SK-N-SH (cell line): ENCODE measurements at regions not wholly inside any gene's neighbourhood (a gene's known extent, or its start where the extent isn't known, plus 50 kb on each side); places are given as distances from the start of the nearest gene placed in this dataset.

ENCODE experiments used
- CTCF ChIA-PET: fragments of 300-600, 350-600 bp; formaldehyde crosslinking; extraction: SDS; loops from one replicate; lab custom pipeline; 2021; lab: Yijun Ruan, JAX
- POLR2A ChIA-PET: fragments of 350-600 bp; sonication (Branson Sonifier 250); formaldehyde crosslinking; extraction: SDS; loops from one replicate; lab custom pipeline; 2020; ENCODE audit warnings: antibody characterized with exemption, inconsistent platforms; lab: Yijun Ruan, JAX
- DNase-seq: peaks from one replicate; pipeline ENCODE4 v3.0.0; 2012
- H2AFZ ChIP-seq: fragments of 200-600 bp; sonication (generic); 2 replicates; pipeline ENCODE4 v1.8.1; 2016; ENCODE audit warnings: antibody characterized with exemption, mild to moderate bottlenecking, low read depth
- H3F3A ChIP-seq: fragments of 200-600 bp; sonication (generic); replicated peaks from 2 replicates; pipeline ENCODE3; 2016; ENCODE audit warnings: antibody characterized with exemption, mild to moderate bottlenecking; ENCODE audit not compliant: insufficient read depth
- H3K27ac ChIP-seq, 2 experiments: fragments of 200-500 bp in 1 of 2; fragments of 200-600 bp in 1 of 2; sonication (Bioruptor generic) in 1 of 2; sonication (generic), shearing (Covaris generic) in 1 of 2; 2 replicates each; pipeline versions ENCODE4 v1.5.1 to v1.6.1; 2014 to 2016; ENCODE audit warnings: low read depth in 2 of 2, inconsistent platforms in 1 of 2, low read length in 1 of 2, mild to moderate bottlenecking in 1 of 2, mixed read lengths in 1 of 2
- H3K27me3 ChIP-seq: fragments of 200-600 bp; sonication (generic), shearing (Covaris generic); 2 replicates; pipeline ENCODE4 v1.6.1; 2016; ENCODE audit warnings: mixed run types; ENCODE audit not compliant: insufficient read depth
- H3K36me3 ChIP-seq, 2 experiments: fragments of 200-500 bp in 1 of 2; fragments of 200-600 bp in 1 of 2; sonication (Bioruptor generic) in 1 of 2; sonication (generic) in 1 of 2; replicated peaks in 1 of 2; 2 replicates each; pipeline versions ENCODE3 to v1.5.1; 2014 to 2016; ENCODE audit warnings: low read length in 1 of 2, mild to moderate bottlenecking in 1 of 2; ENCODE audit not compliant: insufficient read depth in 2 of 2, control insufficient read depth in 1 of 2
- H3K4me1 ChIP-seq, 2 experiments: fragments of 200-500 bp in 1 of 2; fragments of 200-600 bp in 1 of 2; sonication (Bioruptor generic) in 1 of 2; sonication (generic), shearing (Covaris generic) in 1 of 2; 2 replicates each; pipeline versions ENCODE4 v1.5.1 to v1.6.1; 2014 to 2016; ENCODE audit warnings: low read depth in 1 of 2, low read length in 1 of 2, mixed run types in 1 of 2; ENCODE audit not compliant: insufficient read depth in 2 of 2, control insufficient read depth in 1 of 2
- H3K4me2 ChIP-seq: fragments of 200-600 bp; sonication (generic), shearing (Covaris generic); 2 replicates; pipeline ENCODE4 v1.6.1; 2017; ENCODE audit warnings: mixed run types
- H3K4me3 ChIP-seq, 2 experiments: fragments of 200-500 bp in 1 of 2; fragments of 200-600 bp in 1 of 2; sonication (Bioruptor generic) in 1 of 2; sonication (generic), shearing (Covaris generic) in 1 of 2; 2 replicates each; pipeline versions ENCODE4 v1.5.1 to v1.8.1; 2014 to 2016; ENCODE audit warnings: low read depth in 2 of 2, inconsistent platforms in 1 of 2, low read length in 1 of 2, mild to moderate bottlenecking in 1 of 2, mixed read lengths in 1 of 2, moderate library complexity in 1 of 2
- H3K79me2 ChIP-seq: fragments of 200-600 bp; sonication (generic); 2 replicates; pipeline ENCODE4 v1.8.1; 2017; ENCODE audit warnings: mild to moderate bottlenecking; ENCODE audit not compliant: insufficient read depth
- H3K9ac ChIP-seq: fragments of 200-600 bp; sonication (generic); 2 replicates; pipeline ENCODE4 v1.6.1; 2017; ENCODE audit warnings: mixed run types
- H3K9me2 ChIP-seq: fragments of 200-600 bp; sonication (generic); 2 replicates; pipeline ENCODE4 v1.6.1; 2017; ENCODE audit warnings: mixed run types
- H3K9me3 ChIP-seq: fragments of 200-600 bp; sonication (generic); 2 replicates; pipeline ENCODE4 v1.6.1; 2017; ENCODE audit warnings: mixed run types, mild to moderate bottlenecking, moderate library complexity
- H4K20me1 ChIP-seq: fragments of 200-600 bp; sonication (generic); 2 replicates; pipeline ENCODE4 v1.6.1; 2017; ENCODE audit warnings: mild to moderate bottlenecking, mixed run types; ENCODE audit not compliant: insufficient read depth
- CTCF ChIP-seq: fragments of 200-600 bp; sonication (generic); IDR thresholded peaks from 2 replicates; pipeline ENCODE4 v1.6.1; 2017; ENCODE audit warnings: antibody characterized with exemption, mild to moderate bottlenecking, moderate library complexity
- EP300 ChIP-seq, 2 experiments: IDR thresholded peaks; 2 replicates each; pipeline versions ENCODE4 v1.4.0 to v1.6.1; 2012; ENCODE audit warnings: borderline replicate concordance in 1 of 2, low read depth in 1 of 2, low read length in 1 of 2
- FOSL2 ChIP-seq: IDR thresholded peaks from 2 replicates; pipeline ENCODE4 v1.4.0; 2012; ENCODE audit warnings: low read depth, mild to moderate bottlenecking, moderate library complexity, borderline replicate concordance
- GABPA ChIP-seq: IDR thresholded peaks from 2 replicates; pipeline ENCODE4 v1.4.0; 2012; ENCODE audit warnings: low read depth, mild to moderate bottlenecking
- MEF2A ChIP-seq: IDR thresholded peaks from 2 replicates; pipeline ENCODE4 v1.4.0; 2012; ENCODE audit warnings: low read depth, borderline replicate concordance
- NFIC ChIP-seq: IDR thresholded peaks from 2 replicates; pipeline ENCODE4 v1.4.0; 2012; ENCODE audit warnings: borderline replicate concordance
- NRF1 ChIP-seq: IDR thresholded peaks from 2 replicates; pipeline ENCODE4 v1.6.1; 2012; ENCODE audit warnings: low read depth, mild to moderate bottlenecking, low read length
- RAD21 ChIP-seq: IDR thresholded peaks from 2 replicates; pipeline ENCODE4 v1.6.1; 2012; ENCODE audit warnings: mild to moderate bottlenecking, low read length
- RXRA ChIP-seq: IDR thresholded peaks from 2 replicates; pipeline ENCODE4 v1.4.0; 2012; ENCODE audit warnings: low read depth, mild to moderate bottlenecking, borderline replicate concordance
- TAF1 ChIP-seq: IDR thresholded peaks from 2 replicates; pipeline ENCODE4 v1.6.1; 2012; ENCODE audit warnings: low read depth, mild to moderate bottlenecking, low read length, moderate library complexity, borderline replicate concordance
- WGBS: methylation state at CpG from one replicate; pipeline ENCODE4 v1.1.6; 2017; ENCODE audit warnings: low lambda C conversion rate; 5-methylcytosine and 5-hydroxymethylcytosine counted together
- small RNA-seq, 7 experiments: library from RNA; depleted of rRNA; stranded (forward); fragments of <200 nt; gene quantifications; one replicate each; pipeline ENCODE3, GENCODE V24; 2012
- TF ChIP-seq, protein P1 (sequence below): fragments of 150-350 bp; IDR thresholded peaks from 2 replicates; pipeline ENCODE4 v1.6.1; 2017; ENCODE audit warnings: antibody characterized with exemption, low read length, low read depth, borderline replicate concordance
- TF ChIP-seq, protein P2 (sequence below): IDR thresholded peaks from 2 replicates; pipeline ENCODE4 v1.4.0; 2012; ENCODE audit warnings: low read depth, borderline replicate concordance

DNA sequence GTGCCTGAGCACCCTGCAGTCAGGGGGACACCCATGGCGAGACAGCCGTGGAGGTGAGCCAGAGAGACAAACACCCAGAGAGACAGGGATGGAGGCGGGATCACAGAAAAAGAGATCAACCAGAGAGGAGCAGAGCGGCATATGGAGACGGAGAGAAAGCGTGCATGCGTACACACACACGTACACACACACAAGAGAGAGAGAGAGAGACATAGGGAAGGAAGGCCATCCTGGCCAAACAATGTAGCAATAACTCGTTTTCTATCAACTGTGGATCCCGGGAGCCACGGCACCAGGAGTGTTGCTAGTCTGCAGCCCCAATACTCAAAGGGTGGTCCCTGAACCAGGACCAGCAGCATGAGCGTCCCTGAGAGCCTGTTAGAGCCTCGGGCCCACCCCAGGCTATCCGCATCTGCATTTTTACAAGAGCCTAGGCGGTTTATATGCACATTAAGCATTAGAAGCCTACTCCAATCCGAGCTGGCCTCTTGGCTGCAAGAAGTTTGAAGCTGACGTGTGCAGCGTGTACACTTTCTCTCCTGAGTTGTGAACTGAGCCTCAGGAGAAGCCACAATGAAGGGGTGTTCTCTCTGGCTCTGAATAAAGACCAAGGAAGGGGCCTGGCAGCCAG is 50.1 kb upstream of the MYCN start:
- DNase-seq = no peak
- CTCF ChIA-PET = interaction anchor here (0.9 to 1.5 kb wide), 6 partner anchors 35 to 597 kb away, joined by 3 to 6 read pairs (median 4); partner anchors contain the start of gene MYCN
- Histone ChIP-seq H3K4me3 (no peak overlapping the region), H3K9me3 (no peaks in the 10 kb centered on the region), H4K20me1 (no peaks in the 10 kb centered on the region), H3K4me2 (no peak overlapping the region), H3F3A (no peaks in the 10 kb centered on the region), H3K79me2 (no peaks in the 10 kb centered on the region), H3K36me3 (no peaks in the 10 kb centered on the region), H2AFZ (no peak overlapping the region), H3K9ac (no peak overlapping the region), H3K27me3 (no peaks in the 10 kb centered on the region), H3K27ac (no peak overlapping the region), H3K4me1 (peaks cover 0 to 44% of the 10 kb centered on the region in 2 experiments; a peak in 1 of 4 replicates), H3K9me2 (no peaks in the 10 kb centered on the region)
- 51% methylated on average over 16 of the region's 18 CpGs for WGBS
- POLR2A ChIA-PET = interaction anchor here (0.6 kb wide), 1 partner anchor 15 kb away, joined by 3 read pairs; no protein-coding TSS in a partner anchor
- no peak for TF ChIP-seq EP300 (IDR thresholded peaks at IDR 0.05; ENCODE audit: borderline replicate concordance in 1 of 2, low read depth in 1 of 2, low read length in 1 of 2)
- TF ChIP-seq RXRA = no peak
- TF ChIP-seq MEF2A = no peak
- TF ChIP-seq CTCF = no peak
- no peak for TF ChIP-seq NRF1
- TF ChIP-seq RAD21 = no peak
- TF ChIP-seq NFIC = no peak
- TF ChIP-seq TAF1 = no peak
- TF ChIP-seq, protein P1, sequence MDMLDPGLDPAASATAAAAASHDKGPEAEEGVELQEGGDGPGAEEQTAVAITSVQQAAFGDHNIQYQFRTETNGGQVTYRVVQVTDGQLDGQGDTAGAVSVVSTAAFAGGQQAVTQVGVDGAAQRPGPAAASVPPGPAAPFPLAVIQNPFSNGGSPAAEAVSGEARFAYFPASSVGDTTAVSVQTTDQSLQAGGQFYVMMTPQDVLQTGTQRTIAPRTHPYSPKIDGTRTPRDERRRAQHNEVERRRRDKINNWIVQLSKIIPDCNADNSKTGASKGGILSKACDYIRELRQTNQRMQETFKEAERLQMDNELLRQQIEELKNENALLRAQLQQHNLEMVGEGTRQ = no peak
- no peak for TF ChIP-seq GABPA
- TF ChIP-seq FOSL2 = no peak
- TF ChIP-seq, protein P2, sequence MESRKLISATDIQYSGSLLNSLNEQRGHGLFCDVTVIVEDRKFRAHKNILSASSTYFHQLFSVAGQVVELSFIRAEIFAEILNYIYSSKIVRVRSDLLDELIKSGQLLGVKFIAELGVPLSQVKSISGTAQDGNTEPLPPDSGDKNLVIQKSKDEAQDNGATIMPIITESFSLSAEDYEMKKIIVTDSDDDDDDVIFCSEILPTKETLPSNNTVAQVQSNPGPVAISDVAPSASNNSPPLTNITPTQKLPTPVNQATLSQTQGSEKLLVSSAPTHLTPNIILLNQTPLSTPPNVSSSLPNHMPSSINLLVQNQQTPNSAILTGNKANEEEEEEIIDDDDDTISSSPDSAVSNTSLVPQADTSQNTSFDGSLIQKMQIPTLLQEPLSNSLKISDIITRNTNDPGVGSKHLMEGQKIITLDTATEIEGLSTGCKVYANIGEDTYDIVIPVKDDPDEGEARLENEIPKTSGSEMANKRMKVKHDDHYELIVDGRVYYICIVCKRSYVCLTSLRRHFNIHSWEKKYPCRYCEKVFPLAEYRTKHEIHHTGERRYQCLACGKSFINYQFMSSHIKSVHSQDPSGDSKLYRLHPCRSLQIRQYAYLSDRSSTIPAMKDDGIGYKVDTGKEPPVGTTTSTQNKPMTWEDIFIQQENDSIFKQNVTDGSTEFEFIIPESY = no peak

Small RNA genes lying in the stretch of these regions (small RNA-seq; reads per million reads assigned to genes)
- gene RNU5E-7P = 0 reads per million in 7 experiments
